PC-3 (cell line): ENCODE measurements at regions not wholly inside any gene's neighbourhood (a gene's known extent, or its start where the extent isn't known, plus 50 kb on each side); places are given as distances from the start of the nearest gene placed in this dataset.

Experiments
- ATAC-seq: fragments of 200-7000 bp; cut with Tn5 transposase; 2 replicates; pipeline ENCODE4 v1.9.1; 2020; ENCODE audit warnings: mild to moderate bottlenecking, moderate library complexity
- BruUV-seq: library from RNA; stranded (reverse); fragments of 400-500 nt; replicated peaks from 2 replicates; lab custom pipeline; 2021; lab: Mats Ljungman, UMichigan
- CTCF ChIA-PET: fragments of 300-600 bp; sonication (Branson Sonifier 250); formaldehyde crosslinking; loops from one replicate; lab custom pipeline; 2022; ENCODE audit warnings: antibody characterized with exemption; lab: Charles Lee
- POLR2A ChIA-PET: fragments of 300-600 bp; sonication (Branson Sonifier 250); formaldehyde crosslinking; loops from one replicate; lab custom pipeline; 2022; ENCODE audit warnings: antibody characterized with exemption; ENCODE audit not compliant: unreplicated experiment; lab: Charles Lee
- DNase-seq: peaks from one replicate; pipeline ENCODE4 v3.0.0-alpha.2; 2015
- H2AFZ ChIP-seq: fragments of 300-600 bp; sonication (generic); 2 replicates; pipeline ENCODE4 v1.6.0; 2016; ENCODE audit warnings: antibody characterized with exemption, low read length
- H3F3A ChIP-seq: fragments of 300-600 bp; sonication (generic); one replicate; pipeline ENCODE4 v1.6.0; 2017; ENCODE audit warnings: antibody characterized with exemption, low read length, control low read depth, mild to moderate bottlenecking; ENCODE audit not compliant: unreplicated experiment
- H3K27ac ChIP-seq: fragments of 300-600 bp; sonication (generic); 2 replicates; pipeline ENCODE4 v1.5.1; 2016; ENCODE audit warnings: mild to moderate bottlenecking, low read length
- H3K27me3 ChIP-seq: fragments of 300-600 bp; sonication (generic); 2 replicates; pipeline ENCODE4 v1.6.1; 2016; ENCODE audit warnings: low read length, mixed read lengths
- H3K36me3 ChIP-seq: fragments of 300-600 bp; sonication (generic); 2 replicates; pipeline ENCODE4 v1.6.1; 2016; ENCODE audit warnings: low read depth, mixed run types, low read length, mixed read lengths
- H3K4me1 ChIP-seq: fragments of 300-600 bp; sonication (generic); 2 replicates; pipeline ENCODE4 v1.5.1; 2016; ENCODE audit warnings: low read length; ENCODE audit not compliant: insufficient read depth
- H3K4me2 ChIP-seq: fragments of 300-600 bp; sonication (generic); 2 replicates; pipeline ENCODE4 v1.6.0; 2016; ENCODE audit warnings: low read length
- H3K4me3 ChIP-seq: fragments of 300-600 bp; sonication (generic); 2 replicates; pipeline ENCODE4 v1.5.1; 2016; ENCODE audit warnings: mild to moderate bottlenecking, low read length, mixed read lengths
- H3K79me2 ChIP-seq: fragments of 300-600 bp; sonication (generic); 2 replicates; pipeline ENCODE4 v1.6.1; 2017; ENCODE audit warnings: low read length, mixed read lengths
- H3K9ac ChIP-seq: fragments of 300-600 bp; sonication (generic); 2 replicates; pipeline ENCODE4 v1.6.0; 2016; ENCODE audit warnings: mild to moderate bottlenecking, low read length
- H3K9me2 ChIP-seq: fragments of 300-600 bp; sonication (generic); replicated peaks from 2 replicates; pipeline ENCODE4 v1.6.1; 2016; ENCODE audit warnings: mixed run types, low read length, mixed read lengths
- H3K9me3 ChIP-seq: fragments of 300-600 bp; sonication (generic); 2 replicates; pipeline ENCODE4 v1.6.1; 2016; ENCODE audit warnings: low read length, mixed read lengths
- H4K20me1 ChIP-seq: fragments of 300-600 bp; sonication (generic); 2 replicates; pipeline ENCODE4 v1.6.1; 2016; ENCODE audit warnings: low read length, mixed read lengths
- EZH2 ChIP-seq: fragments of 300-600 bp; sonication (generic); IDR thresholded peaks from one replicate; pipeline ENCODE4 v1.6.1; 2017; ENCODE audit warnings: antibody characterized with exemption, mild to moderate bottlenecking, low read length; ENCODE audit not compliant: unreplicated experiment
- EZH2phosphoT487 ChIP-seq: fragments of 300-600 bp; sonication (generic); IDR thresholded peaks from 2 replicates; pipeline ENCODE4 v1.6.1; 2018; ENCODE audit warnings: mild to moderate bottlenecking, antibody characterized with exemption, low read length, borderline replicate concordance
- intact Hi-C: fragments of 100-400 bp; cut with micrococcal nuclease; formaldehyde crosslinking; loops from 2 replicates; pipeline ENCODE4 v1.9.0; 2023
- TF ChIP-seq, protein P1 (sequence below): fragments of 300-600 bp; sonication (generic); conservative IDR thresholded peaks from 2 replicates; pipeline ENCODE4 v1.5.1; 2017; ENCODE audit warnings: antibody characterized with exemption, low read depth, mild to moderate bottlenecking, low read length

DNA sequence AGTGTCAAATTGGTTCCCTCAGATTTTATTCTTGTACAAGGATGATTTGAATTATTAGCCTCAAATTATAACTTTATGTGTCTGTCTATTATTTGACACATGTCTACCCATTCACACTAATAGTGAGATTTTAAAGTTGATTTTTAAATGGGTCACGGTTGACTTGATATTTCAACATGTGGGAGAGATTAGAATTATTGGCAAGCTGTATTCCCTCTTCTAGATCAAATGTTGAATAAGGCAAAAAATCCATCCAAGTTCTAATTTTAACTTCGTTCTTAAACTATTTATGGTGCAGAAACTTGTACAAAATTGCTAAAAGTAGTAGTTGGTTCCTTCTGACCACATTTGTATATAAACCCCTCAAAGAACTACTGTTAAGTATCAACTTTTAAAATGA is 1498.0 kb downstream of the STIM2 start:
- H3K9me3 ChIP-seq: no peaks in the 10 kb centered on the region
- H3K4me3 ChIP-seq: no peak overlapping the region
- no peak overlapping the region for H3K9ac ChIP-seq
- H3K36me3 ChIP-seq: no peaks in the 10 kb centered on the region
- POLR2A ChIA-PET: no interaction called here
- DNase-seq (no peak), ATAC-seq (no peak)
- BruUV-seq: no TSS peak
- TF ChIP-seq, protein P1, sequence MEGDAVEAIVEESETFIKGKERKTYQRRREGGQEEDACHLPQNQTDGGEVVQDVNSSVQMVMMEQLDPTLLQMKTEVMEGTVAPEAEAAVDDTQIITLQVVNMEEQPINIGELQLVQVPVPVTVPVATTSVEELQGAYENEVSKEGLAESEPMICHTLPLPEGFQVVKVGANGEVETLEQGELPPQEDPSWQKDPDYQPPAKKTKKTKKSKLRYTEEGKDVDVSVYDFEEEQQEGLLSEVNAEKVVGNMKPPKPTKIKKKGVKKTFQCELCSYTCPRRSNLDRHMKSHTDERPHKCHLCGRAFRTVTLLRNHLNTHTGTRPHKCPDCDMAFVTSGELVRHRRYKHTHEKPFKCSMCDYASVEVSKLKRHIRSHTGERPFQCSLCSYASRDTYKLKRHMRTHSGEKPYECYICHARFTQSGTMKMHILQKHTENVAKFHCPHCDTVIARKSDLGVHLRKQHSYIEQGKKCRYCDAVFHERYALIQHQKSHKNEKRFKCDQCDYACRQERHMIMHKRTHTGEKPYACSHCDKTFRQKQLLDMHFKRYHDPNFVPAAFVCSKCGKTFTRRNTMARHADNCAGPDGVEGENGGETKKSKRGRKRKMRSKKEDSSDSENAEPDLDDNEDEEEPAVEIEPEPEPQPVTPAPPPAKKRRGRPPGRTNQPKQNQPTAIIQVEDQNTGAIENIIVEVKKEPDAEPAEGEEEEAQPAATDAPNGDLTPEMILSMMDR: no peak
- TF ChIP-seq EZH2phosphoT487: no peak
- no peak for TF ChIP-seq EZH2
- no peak overlapping the region for H2AFZ ChIP-seq
- no peaks in the 10 kb centered on the region for H3F3A ChIP-seq
- CTCF ChIA-PET: no interaction called here
- H3K79me2 ChIP-seq: no peaks in the 10 kb centered on the region
- H3K4me1 ChIP-seq: no peaks in the 10 kb centered on the region
- no peak overlapping the region for H3K27ac ChIP-seq
- H3K9me2 ChIP-seq: no peaks in the 10 kb centered on the region
- H3K27me3 ChIP-seq: no peaks in the 10 kb centered on the region
- intact Hi-C loops: no loop called here
- no peaks in the 10 kb centered on the region for H4K20me1 ChIP-seq
- H3K4me2 ChIP-seq: no peak overlapping the region

DNA sequence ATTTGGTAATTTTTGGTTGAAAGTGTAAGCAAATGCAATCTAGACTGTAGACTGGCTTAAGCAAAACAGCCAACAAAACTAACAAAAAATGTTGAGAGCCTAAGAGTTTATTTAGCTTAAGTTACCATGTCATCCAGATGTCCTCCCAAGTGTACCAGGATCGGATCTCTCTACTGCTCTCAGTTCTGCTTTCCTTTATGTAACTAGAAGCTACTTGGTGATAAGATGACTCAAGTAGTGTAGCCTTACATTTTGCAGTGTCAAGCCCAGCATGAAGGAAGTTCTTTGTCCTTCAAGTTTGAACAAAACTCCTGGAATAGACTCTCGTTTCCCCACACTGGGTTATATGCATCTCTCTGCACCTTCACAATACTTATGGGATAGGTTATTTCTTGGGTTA is 1500.0 kb downstream of the STIM2 start:
- H3K79me2 ChIP-seq: no peaks in the 10 kb centered on the region
- POLR2A ChIA-PET: no interaction called here

DNA sequence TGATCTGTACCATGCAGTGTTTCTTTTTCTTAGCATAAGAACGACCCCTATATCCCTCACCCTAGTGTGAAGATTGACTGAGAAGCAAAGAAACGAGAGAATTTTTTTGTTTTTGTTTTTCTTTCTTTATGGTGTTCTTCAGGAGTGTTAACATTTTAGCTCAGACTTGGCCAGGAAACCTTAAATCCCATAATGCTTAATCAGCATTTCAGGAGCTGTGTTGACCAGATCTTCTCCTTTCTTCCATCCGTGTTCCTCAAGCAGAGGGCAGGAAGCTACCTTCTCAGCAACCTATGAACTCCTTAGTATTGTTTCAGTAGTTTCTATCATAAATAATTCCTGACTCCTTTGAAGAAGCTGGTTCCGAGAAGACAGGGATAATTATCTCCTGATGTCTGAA is 1501.5 kb downstream of the STIM2 start:
- H4K20me1 ChIP-seq: no peaks in the 10 kb centered on the region
- ATAC-seq (no peak), DNase-seq (no peak)
- CTCF ChIA-PET: no interaction called here
- intact Hi-C loops: no loop called here
- H2AFZ ChIP-seq: no peak overlapping the region
- H3K9me2 ChIP-seq: no peaks in the 10 kb centered on the region
- POLR2A ChIA-PET: no interaction called here
- no peaks in the 10 kb centered on the region for H3K4me1 ChIP-seq
- H3K9ac ChIP-seq: no peak overlapping the region
- no peaks in the 10 kb centered on the region for H3K36me3 ChIP-seq
- no peak for TF ChIP-seq EZH2phosphoT487
- TF ChIP-seq, protein P1: no peak
- no peak for TF ChIP-seq EZH2
- H3K4me3 ChIP-seq: no peak overlapping the region
- H3K27ac ChIP-seq: no peak overlapping the region
- no peaks in the 10 kb centered on the region for H3K27me3 ChIP-seq
- H3K79me2 ChIP-seq: no peaks in the 10 kb centered on the region
- H3K4me2 ChIP-seq: no peak overlapping the region
- H3K9me3 ChIP-seq: no peaks in the 10 kb centered on the region
- H3F3A ChIP-seq: no peaks in the 10 kb centered on the region
- no TSS peak for BruUV-seq

More for the DNA sequence above, 1500.0 kb downstream of the STIM2 start:
- DNase-seq (no peak), ATAC-seq (no peak)
- Histone ChIP-seq H3K4me2 (no peak overlapping the region), H3K4me3 (no peak overlapping the region), H3K27ac (no peak overlapping the region), H4K20me1 (no peaks in the 10 kb centered on the region), H3K9ac (no peak overlapping the region), H3K9me2 (no peaks in the 10 kb centered on the region), H3K9me3 (no peaks in the 10 kb centered on the region), H3K4me1 (no peaks in the 10 kb centered on the region), H2AFZ (no peak overlapping the region), H3K27me3 (no peaks in the 10 kb centered on the region), H3K36me3 (no peaks in the 10 kb centered on the region), H3F3A (no peaks in the 10 kb centered on the region)
- CTCF ChIA-PET: no interaction called here
- intact Hi-C loops: no loop called here
- BruUV-seq: no TSS peak
- no peak for TF ChIP-seq EZH2phosphoT487
- TF ChIP-seq, protein P1: no peak
- TF ChIP-seq EZH2: no peak
